Progenitor cell of endocrine pancreas (in vitro differentiated cells): ENCODE measurements at regions not wholly inside any gene's neighbourhood (a gene's known extent, or its start where the extent isn't known, plus 50 kb on each side); places are given as distances from the start of the nearest gene placed in this dataset.

Experiments used
- DNase-seq: peaks from one replicate; pipeline ENCODE4 v3.0.0; 2021; ENCODE audit warnings: low spot score; ENCODE audit not compliant: unreplicated experiment
- H3K27ac Mint-ChIP-seq: 2 replicates; pipeline ENCODE4 v1.8.0; 2021; ENCODE audit warnings: mild to moderate bottlenecking, moderate library complexity, mixed read lengths
- H3K27me3 Mint-ChIP-seq: 2 replicates; pipeline ENCODE4 v1.8.0; 2021; ENCODE audit warnings: mixed read lengths
- H3K36me3 Mint-ChIP-seq: 2 replicates; pipeline ENCODE4 v1.8.0; 2022; ENCODE audit warnings: mixed read lengths; ENCODE audit not compliant: insufficient read depth
- H3K4me1 Mint-ChIP-seq: 2 replicates; pipeline ENCODE4 v1.8.0; 2021; ENCODE audit warnings: low read depth, mixed read lengths
- H3K4me3 Mint-ChIP-seq: 2 replicates; pipeline ENCODE4 v1.8.0; 2021; ENCODE audit warnings: low read depth, mild to moderate bottlenecking, moderate library complexity, mixed read lengths
- H3K9me3 Mint-ChIP-seq: 2 replicates; pipeline ENCODE4 v1.8.0; 2021; ENCODE audit warnings: low read depth, mixed read lengths
- CTCF ChIP-seq: fragments of 200-600 bp; sonication (generic); IDR thresholded peaks from one replicate; pipeline ENCODE4 v1.5.0; 2021; ENCODE audit warnings: antibody characterized with exemption, mild to moderate bottlenecking; ENCODE audit not compliant: unreplicated experiment

DNA sequence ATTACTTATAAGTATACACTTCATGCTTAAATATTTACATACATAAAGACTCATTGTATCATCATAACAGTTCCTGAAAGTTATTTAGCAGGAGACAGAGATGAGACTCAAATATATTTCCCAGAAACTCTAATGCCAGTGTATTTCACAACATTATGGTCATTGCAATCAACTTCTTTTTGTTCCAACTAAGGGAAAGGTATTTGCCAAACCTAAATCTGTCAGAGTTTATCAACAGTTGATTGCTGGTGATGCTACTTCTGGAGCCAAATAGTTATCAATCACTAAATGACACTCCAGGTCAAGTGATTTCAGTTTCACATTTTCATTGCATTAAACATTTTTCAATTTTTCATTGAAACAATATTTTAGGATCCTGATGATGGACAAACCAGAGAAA lies 72.1 kb upstream of the AVPR1A start:
- H3K27ac Mint-ChIP-seq, result no peak overlapping the region
- H3K27me3 Mint-ChIP-seq, result no peaks in the 10 kb centered on the region
- H3K4me1 Mint-ChIP-seq, result no peaks in the 10 kb centered on the region
- no peak overlapping the region for H3K4me3 Mint-ChIP-seq
- no peak for DNase-seq
- no peaks in the 10 kb centered on the region for H3K36me3 Mint-ChIP-seq
- no peak for TF ChIP-seq CTCF
- H3K9me3 Mint-ChIP-seq, result no peaks in the 10 kb centered on the region

GRCh38 chr12:63222582-63222981 lies 71.6 kb upstream of the AVPR1A start:
- Mint-ChIP-seq H3K36me3 (no peaks in the 10 kb centered on the region), H3K4me1 (no peaks in the 10 kb centered on the region), H3K27me3 (no peaks in the 10 kb centered on the region), H3K4me3 (no peak overlapping the region), H3K27ac (no peak overlapping the region), H3K9me3 (no peaks in the 10 kb centered on the region)
- no peak for DNase-seq
- no peak for TF ChIP-seq CTCF

DNA sequence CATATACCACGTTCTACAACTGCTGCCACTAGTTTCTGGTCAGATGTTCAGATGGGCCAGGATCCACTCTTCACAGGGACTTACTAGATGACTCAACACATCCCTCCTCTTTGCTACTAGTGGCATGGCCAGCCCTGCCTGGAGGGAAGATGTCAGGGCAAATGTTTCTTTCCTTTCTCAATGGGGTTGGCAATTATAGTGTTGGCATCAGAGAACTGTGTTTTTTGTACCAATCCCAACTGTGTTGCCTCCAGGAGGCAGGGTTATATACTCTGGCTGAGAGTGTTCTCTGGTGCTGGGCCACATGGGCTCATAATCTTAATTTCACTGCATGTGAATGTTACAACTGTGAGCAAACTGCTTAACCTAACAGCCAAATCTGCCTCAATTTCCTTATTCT lies 69.9 kb upstream of the AVPR1A start:
- no peak for TF ChIP-seq CTCF
- Mint-ChIP-seq H3K36me3 (no peaks in the 10 kb centered on the region), H3K4me1 (no peaks in the 10 kb centered on the region), H3K27me3 (no peaks in the 10 kb centered on the region), H3K9me3 (no peaks in the 10 kb centered on the region), H3K27ac (no peak overlapping the region), H3K4me3 (no peak overlapping the region)
- no peak for DNase-seq

GRCh38 chr12:63212316-63212715 lies 61.3 kb upstream of the AVPR1A start:
- no peak for TF ChIP-seq CTCF
- Mint-ChIP-seq H3K9me3 (no peaks in the 10 kb centered on the region), H3K36me3 (no peaks in the 10 kb centered on the region), H3K4me3 (no peak overlapping the region), H3K27ac (no peak overlapping the region), H3K27me3 (no peaks in the 10 kb centered on the region), H3K4me1 (no peaks in the 10 kb centered on the region)
- DNase-seq, result no peak

DNA sequence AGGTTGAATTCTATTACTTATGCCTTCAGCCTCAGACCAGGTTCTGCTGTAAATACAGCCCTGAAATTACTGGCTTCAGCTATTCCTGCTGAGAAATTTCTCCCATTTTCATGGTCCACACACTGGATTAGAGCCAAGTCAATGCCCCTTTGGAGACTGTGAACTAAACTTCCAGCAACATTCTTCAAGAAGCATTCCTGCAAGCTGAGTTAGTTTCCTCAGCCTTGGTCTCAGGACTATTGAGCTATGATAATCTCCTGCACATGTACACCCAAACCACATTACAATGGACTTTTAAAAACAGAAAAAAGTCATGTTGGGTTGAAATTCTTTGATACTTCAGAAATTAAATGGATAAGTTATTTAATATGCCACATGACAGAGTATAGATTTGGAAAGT lies 58.0 kb upstream of the AVPR1A start:
- no peak for DNase-seq
- Mint-ChIP-seq H3K4me1 (peaks cover 1% of the 10 kb centered on the region), H3K9me3 (no peaks in the 10 kb centered on the region), H3K4me3 (no peak overlapping the region), H3K36me3 (no peaks in the 10 kb centered on the region), H3K27me3 (no peaks in the 10 kb centered on the region), H3K27ac (no peak overlapping the region)
- no peak for TF ChIP-seq CTCF

DNA sequence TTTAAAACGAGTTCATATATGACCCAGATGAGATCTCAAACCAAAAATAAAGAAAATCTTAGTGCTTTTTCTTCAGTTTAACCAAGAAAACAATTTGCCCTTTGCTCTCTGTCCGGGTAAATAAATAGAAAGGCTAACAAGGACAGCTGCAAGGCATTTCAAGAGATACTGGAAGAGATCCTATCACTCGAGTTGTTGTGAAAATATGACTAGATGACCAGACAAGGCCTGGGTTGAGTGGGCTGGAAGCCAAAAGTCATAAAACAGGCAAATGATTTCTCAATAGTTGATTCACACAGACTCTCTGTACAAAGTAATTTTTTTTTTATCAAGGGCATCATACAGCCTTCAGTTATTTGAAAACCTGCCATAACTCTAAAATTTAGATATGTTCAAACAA lies 55.9 kb upstream of the AVPR1A start:
- Mint-ChIP-seq H3K4me1 (peaks cover 1% of the 10 kb centered on the region), H3K9me3 (no peaks in the 10 kb centered on the region), H3K27me3 (no peaks in the 10 kb centered on the region), H3K36me3 (no peaks in the 10 kb centered on the region), H3K27ac (no peak overlapping the region), H3K4me3 (no peak overlapping the region)
- DNase-seq, result no peak
- no peak for TF ChIP-seq CTCF
